CD1c-positive myeloid dendritic cell (primary cell): ENCODE measurements at regions not wholly inside any gene's neighbourhood (a gene's known extent, or its start where the extent isn't known, plus 50 kb on each side); places are given as distances from the start of the nearest gene placed in this dataset.

Experiments used
- DNase-seq: peaks from one replicate; pipeline ENCODE4 v3.0.0-alpha.2; 2016; ENCODE audit errors: extremely low spot score

- DNase-seq: no peak
These were observed 293.0 kb downstream of the BTG1 start for GRCh38 chr12:91852634-91853033.

DNA sequence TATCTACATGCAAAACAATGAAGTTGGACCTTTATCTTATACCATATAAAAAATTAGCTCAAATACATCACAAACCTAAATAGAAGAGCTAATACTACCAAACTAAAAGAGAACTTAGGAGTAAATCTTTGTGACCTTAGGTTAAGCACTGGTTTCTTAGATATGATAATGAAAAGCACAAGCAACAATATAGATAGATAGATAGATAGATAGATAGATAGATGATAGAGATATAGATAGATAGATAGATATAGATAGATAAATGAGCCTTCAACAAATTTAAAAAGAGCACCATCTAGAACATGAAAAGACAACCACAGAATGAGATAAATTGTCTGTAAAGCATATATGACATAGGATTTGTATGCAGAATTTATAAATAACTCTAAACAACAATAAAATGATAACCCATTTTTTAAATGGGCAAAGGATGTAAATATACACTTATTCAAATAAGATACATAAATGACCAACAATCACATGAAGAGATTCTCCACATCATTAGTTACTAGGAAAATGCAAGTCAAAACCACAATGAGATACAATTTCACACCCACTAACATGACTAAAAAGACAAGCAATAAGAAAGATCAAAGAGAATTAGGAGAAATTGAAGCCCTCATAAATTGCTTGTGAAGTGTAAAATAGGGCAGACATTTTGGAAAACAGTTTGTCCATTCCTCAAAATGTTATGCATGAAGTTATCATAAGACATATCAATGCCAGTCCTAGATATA lies 293.7 kb downstream of the BTG1 start:
- DNase-seq: peak; percentile 14

DNA sequence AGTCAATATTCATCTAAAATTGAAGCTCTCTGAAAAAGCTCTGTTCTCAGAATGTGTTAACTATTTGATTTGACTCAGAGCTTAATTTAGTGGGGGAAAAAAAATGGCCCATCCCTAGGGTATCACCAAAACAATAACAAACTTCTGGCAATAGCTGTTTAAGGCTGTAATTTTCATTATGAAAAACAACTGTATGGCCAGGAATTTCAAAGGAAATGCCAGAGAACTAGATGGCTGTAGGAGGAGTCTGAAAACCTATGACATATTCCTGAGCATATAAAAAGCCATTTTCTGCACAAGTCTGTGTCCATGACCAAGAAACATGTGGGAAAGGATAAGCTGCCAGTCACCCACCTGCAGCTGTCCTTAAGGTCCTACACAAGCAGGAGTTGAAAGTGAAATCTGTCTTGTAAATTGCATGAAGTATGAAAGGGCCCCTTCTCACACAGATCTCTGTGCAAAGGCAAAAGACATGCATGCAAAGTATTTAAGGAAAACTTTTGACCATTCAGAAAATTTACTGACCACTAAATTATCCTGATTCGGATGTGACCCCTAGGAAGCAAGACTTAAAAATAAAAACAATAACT lies 299.1 kb downstream of the BTG1 start:
- DNase-seq: no peak

- no peak for DNase-seq
These were observed 300.3 kb downstream of the BTG1 start for GRCh38 chr12:91845365-91845764.

GRCh38 chr12:91841822-91842221 lies 303.8 kb downstream of the BTG1 start:
- DNase-seq: no peak

GRCh38 chr12:91836696-91837095 lies 308.9 kb downstream of the BTG1 start:
- DNase-seq: no peak

GRCh38 chr12:91836264-91836663 lies 309.4 kb downstream of the BTG1 start:
- no peak for DNase-seq

DNA sequence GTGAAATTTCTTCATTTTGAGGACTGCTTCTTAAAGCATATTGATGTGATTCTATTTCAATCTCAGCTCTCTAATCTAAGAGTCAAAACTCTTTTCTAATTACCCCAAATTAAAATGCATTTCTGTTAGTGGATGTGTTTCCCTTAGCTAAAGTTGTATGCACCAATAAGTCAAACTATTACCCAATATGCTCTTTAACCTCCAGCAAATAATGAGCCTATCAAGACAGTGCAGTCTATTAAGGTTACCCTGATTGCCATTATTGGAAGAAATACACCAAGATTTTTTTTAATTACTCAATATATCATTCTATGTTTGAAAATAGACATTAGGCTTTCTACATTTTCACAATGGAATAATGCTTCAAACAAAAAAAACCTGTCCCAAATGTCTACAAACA lies 310.0 kb downstream of the BTG1 start:
- DNase-seq: no peak

DNA sequence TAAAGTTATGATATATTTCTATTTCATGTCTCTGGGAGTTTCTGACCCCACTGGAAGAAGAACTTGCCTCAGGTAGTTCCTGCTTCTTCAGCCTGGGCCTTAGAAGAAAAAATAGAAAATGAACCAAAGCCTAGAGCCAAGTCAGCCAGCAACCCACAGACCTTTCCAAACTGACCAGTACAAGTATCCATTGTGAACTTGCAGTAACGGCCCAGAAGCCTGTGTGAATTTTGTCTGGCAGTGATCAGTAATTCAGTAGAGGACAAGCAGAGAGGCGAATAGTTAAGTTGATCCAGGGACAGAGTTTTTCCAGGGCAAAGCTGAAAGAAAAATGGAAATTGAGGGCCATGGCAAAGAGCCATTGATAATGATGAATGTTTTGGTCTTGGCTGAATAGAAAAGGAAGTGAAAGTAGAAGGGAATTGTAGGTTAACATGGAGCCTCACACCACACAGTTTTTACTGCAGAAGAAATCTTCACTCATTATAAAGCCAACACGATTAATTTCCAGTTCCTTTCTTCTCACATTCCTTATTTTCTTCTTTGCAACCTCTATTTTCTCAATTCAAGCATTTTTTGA lies 311.8 kb downstream of the BTG1 start:
- DNase-seq: peak; percentile 21

DNA sequence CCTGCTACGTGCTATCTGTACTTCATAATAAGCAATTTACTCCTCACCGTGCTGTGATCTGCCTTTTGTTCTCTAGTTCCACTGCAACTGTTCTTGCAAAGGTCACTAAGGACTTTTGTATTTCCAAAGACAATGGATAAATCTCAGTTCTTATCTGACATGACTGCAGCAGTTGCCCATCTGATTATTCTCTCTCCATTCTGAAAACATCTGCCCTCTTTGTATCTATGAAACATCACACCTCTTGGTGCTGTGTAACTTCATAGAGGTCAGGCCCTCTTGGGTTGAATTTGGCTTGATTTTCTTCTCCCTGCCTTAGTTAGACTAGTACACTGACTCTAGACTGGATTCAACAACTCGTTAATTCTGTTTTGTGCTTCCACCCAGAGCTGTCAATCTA lies 319.6 kb downstream of the BTG1 start:
- DNase-seq: no peak

DNA sequence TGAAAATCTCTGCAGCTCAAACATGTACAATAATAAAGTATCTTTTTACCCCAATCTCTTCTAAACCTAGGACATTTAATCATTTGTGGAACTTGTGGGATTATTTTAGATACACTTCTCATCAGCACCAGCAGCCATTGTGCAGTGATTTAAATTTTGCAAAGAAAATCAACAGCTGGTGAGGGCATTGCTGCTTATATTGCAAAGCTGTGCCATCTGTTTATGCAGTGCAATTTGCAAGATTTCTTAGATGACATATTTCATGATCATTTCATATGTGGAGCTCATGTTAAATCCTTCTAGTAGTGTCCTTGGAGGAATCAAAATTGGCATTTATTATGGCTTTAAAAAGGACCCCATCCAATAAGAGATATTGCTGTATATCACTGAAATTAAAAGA lies 320.7 kb downstream of the BTG1 start:
- no peak for DNase-seq

GRCh38 chr12:91819132-91819447 lies 326.6 kb downstream of the BTG1 start:
- DNase-seq: no peak

DNA sequence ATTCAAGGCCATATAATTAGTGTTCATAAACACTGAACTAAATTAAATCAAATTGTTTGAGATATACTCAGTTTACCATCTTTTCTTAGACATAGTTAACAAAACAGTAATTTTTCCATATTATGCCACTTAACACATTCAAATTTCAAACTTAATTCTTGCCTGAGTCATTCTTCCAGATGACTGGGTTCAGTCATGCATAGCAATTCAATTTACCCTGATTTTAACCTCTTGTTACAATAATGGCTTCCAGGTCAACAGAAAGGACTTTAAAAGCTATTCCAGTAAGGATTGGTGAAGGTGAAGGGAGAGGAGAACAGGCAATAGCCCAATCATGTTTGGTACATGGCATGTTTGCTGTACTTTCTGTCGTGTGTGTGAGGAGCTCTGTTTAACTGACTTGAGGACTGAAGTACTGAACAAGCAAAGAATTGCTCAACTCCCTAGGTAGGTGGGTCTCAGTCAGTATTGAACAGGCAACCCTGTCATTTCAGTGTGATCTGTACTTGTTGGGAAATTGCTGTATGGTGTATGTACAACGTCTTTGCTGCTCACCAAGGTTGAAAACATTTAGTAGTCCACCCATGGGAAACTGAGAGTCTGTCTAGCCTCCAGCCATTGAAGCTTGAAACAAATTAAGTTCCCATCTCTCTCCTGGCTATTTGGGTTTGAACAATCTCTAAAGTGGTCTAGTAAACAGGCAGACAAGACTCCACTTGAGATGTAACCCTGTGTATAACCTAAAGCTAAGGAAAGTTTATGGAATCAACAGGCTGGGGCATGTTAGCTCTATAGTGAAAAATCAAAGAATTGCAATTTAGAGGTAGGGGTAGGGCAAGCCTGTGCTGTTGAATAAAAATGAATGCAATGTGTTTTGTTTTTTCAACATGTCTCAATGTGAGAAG lies 327.2 kb downstream of the BTG1 start:
- DNase-seq: no peak

DNA sequence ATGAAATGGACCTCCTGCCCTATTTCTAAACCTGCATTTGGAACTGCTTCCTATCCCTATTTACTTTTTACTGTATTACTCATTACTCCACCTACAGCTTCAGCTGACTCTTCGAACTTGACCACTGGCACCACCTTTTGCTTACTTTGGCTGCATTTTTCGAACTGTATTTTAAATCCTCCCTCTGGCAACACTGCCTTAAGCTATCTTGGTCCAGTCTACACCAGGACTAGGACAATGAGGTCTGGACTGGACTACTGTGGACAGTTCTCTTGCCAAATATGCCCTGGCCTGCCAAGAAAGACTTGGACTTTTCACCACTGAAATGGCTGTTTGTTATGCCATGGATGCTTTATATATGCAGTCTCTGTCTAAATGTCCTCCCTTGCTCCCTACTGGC lies 328.1 kb downstream of the BTG1 start:
- no peak for DNase-seq

GRCh38 chr12:91813701-91814100 lies 331.9 kb downstream of the BTG1 start:
- no peak for DNase-seq

DNA sequence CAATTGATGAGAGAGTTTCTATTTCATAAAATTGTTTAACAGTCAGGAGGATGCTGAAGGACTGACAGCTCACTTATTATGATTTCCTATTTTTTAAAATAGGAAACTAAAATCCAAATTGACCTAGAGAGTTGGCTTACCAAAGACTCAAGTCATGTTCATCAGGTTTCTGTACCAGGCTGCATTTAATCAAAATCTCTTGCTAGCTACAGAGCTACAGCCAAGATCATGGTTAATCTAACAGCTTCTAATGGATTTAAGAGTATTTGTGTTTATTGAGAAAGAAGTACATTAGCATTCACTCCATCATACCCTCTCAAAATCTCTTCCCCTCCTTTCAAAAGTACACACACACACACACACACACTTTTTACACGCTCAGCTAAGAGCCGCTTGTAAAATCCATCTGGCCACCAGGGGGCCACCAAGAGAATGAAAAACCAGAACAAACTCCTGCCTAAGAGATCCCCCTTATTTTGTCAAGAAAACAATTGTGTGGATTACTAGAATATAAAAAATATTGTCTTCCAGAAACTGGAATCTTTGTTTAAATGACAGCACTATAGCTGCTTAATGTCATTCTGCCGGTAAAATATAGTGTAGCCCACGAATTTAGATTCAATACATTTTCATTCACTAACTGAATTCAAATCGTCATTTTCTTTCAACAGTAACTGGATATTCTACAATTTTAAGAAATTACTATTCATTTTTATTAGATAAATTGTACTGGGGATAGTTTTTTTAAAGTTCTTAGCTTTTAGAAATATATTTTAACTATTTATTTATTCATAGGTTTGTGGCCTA lies 334.0 kb downstream of the BTG1 start:
- DNase-seq: peak; percentile 76

DNA sequence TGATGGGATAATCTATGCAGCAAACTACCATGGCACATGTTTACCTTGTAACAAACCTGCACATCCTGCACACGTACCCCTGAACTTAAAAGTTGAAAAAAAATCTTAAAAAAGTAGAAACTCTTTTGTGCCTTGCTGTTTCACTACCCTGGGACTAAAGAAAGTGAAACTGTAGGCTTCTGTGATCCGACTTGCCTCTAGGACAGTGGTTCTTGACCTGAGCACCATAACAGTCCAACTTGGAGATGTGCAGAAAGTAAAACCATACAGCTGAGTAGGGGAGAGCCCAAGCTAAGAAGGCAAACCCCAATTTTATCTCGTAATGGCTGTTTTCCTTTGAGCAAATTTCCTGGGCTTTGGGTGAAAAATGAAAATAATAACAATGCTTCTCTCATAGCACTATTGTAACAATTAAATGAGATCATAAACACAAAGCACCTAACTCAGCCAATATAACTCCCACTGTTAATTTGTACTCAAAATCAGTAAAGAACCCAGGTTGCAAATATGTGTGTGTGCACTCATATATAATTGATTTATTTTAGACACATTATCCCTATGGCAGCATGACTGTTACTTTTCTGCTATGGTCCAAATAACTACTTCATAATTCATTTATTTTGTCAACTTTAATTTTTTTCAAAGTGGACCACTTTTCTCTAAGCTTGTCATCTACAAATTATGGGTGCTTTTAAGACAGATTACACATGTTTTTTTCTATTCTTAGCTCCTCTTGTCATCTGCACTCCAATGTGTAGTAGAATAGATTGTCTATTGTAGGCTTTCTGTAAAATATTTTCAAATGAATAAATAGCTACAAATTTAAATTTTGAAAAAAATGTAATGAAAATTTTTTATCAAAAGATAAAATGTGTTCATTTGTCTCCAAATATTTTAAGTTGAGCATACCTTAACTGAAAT lies 334.9 kb downstream of the BTG1 start:
- DNase-seq: no peak

- no peak for DNase-seq
These were observed 335.6 kb downstream of the BTG1 start for GRCh38 chr12:91810077-91810476.

DNA sequence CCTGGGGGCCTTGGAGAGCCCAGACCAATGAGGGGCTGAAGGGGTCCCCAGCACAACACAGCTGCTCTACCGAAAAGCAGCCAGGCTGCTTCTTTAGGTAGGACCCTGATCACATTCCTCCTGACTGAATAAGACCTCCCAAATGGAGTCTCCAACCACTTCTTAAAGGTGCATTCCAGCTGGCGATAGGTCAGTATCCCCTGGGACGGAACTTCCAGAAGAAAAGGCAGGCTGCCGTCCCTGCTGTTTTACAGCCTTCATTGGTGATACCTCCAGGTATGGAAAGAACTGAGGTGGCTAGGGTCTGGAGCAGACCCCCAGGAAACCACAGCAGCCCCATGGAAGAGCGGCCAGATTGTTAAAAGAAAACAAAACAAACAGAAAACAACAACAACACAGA lies 340.6 kb downstream of the BTG1 start:
- DNase-seq: no peak

GRCh38 chr12:91804533-91804932 lies 341.1 kb downstream of the BTG1 start:
- DNase-seq: no peak

DNA sequence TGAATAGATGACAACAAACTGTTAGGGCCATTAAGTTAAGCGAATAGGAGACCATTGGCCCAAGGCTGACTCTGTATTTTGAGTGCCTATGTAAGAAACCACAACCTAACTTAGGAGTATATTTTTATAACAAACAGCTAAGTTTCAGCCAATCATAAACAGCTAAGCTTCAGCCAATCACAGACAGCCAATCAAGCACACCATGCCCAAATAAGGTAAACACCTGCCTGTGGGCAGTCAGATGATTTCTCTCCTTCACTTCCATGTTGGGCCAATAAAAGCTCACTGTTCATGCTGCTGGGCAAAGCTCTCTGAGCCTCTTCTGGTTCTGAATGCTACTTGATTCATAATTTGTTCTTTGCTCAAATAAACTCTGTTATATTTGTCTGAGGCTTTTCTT lies 344.6 kb downstream of the BTG1 start:
- DNase-seq: no peak
